COLO668 (cell line): ENCODE measurements at regions not wholly inside any gene's neighbourhood (a gene's known extent, or its start where the extent isn't known, plus 50 kb on each side); places are given as distances from the start of the nearest gene placed in this dataset.

Source experiments
- DNase-seq: peaks from one replicate; lab custom pipeline; 2025; ENCODE audit not compliant: unreplicated experiment; lab: John Stamatoyannopoulos, UW

- no peak for DNase-seq
Measured at GRCh38 chr4:124343661-124344171, 368.8 kb downstream of the ANKRD50 start.

DNA sequence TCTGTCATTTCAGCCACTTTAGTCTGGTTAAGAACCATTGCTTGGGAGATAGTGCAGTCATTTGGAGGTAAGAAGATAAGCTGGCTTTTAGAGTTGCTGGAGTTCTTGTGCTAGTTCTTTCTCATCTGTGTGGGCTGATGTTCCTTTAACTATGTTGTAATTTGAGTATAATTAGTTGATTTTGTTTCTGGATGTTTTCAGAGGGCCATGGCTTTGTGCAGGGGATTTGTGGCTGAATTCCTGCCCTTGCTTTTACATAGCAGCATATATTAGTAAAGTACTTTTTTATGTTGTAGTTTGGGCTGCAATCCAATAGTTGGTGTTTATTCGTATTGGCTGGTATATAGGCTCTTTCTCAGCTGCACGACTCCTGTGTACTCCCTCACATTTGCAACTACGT lies 339.6 kb downstream of the ANKRD50 start:
- no peak for DNase-seq

GRCh38 chr4:124386163-124386562 lies 326.4 kb downstream of the ANKRD50 start:
- no peak for DNase-seq

- DNase-seq: no peak
Measured at GRCh38 chr4:124386648-124387047, 325.9 kb downstream of the ANKRD50 start.

- no peak for DNase-seq
Measured at GRCh38 chr4:124389591-124389990, 322.9 kb downstream of the ANKRD50 start.

- DNase-seq: no peak
Measured at GRCh38 chr4:124390861-124391260, 321.7 kb downstream of the ANKRD50 start.

GRCh38 chr4:124396333-124396732 lies 316.2 kb downstream of the ANKRD50 start:
- DNase-seq: no peak

DNA sequence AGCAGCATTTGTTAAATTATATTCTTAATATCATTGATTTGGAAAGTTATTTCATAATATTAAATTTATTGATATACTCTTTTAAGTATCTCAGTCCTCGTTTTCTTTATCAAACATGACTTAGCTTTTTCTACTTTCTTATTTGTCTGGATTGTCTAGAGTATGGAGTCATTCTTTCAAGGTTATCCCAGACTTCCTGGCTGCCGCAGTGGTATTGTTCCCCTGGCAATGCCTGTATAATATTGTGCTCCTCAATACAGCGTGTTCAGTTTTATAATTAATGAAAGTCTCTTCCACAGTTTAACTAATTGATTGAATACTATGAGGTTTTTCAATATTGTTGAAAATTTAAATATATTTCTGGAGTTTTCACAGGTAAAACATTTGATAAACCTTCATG lies 310.9 kb downstream of the ANKRD50 start:
- no peak for DNase-seq

- DNase-seq: no peak
Measured at GRCh38 chr4:124409044-124409443, 303.5 kb downstream of the ANKRD50 start.

DNA sequence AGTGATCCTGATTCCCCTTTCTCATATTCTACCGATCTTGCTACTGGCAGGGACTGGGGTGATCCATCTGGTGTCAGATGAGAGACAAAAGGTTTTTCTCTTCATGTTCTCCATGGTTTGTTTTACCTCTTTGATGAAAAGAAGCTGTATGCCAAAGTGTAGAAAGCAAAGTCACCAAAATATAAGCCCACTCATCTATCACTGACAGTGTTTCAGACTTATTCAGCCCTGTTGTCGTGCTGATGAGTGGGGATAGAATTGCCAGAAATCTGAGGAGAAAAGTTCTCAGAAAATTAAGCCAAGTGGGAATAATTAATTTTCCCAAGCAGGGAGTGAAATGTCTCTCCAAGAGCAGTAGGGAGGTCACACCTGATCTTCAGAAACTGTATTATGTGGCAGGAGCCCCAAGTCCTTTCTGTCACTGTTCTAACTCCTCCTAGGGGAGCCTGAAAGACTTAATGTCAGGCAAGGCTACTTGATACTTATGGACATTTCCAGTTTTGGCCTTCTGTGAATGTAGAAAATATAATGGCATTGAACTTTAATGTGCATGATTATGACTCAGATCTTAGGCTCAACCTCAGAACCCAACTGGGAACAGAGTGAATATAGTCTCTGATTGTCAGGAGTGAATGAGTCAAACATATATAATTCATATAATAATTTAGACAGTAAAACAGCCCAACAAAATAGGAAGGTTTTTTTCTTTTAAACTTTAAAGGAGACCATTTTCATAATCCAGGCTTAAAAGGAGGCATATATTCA lies 298.1 kb downstream of the ANKRD50 start:
- DNase-seq: no peak

DNA sequence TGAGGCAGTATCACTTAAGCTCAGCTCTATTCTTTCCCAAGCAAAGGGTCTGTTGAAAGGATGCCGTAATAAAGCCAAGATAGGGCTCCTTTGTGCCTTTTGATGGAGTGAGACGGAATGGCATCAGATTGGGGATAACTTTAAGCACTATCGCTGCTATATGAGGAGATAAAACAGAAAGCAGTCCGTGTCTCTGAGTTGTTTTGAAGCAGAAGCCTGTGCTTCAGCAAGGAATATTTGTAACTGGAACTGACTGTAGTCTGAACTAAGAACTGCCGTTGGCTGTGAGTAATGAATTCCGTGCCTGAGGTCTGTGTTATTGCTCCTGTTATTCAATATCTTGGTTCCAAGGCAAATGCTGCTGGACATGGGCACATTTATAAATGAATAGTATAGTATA lies 297.4 kb downstream of the ANKRD50 start:
- no peak for DNase-seq

- no peak for DNase-seq
Measured at GRCh38 chr4:124417371-124417770, 295.2 kb downstream of the ANKRD50 start.

DNA sequence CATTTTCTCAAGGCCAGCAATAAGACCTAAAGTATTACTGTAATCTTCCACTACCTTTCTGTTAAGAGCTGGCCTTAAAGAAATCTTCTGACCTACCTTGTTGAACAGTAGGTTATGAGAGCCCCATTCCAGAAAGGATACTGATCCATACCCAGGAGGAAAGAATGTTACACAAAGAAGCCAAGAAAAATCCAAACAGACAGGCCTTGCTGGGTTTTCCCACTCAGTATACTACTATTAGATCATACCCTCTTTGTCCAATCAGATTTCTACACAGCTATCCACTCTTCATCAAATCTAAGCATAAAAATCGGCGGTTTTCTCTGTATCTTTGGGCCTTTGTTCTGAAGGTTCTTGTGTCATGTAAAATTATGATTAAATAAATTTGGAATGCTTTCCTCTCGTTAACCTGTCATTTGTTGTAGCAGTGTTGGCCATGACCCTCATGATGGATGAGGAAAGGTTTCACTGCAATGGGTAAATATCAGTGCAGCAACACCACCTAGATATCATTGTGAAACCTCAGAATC lies 292.3 kb downstream of the ANKRD50 start:
- DNase-seq: no peak

- no peak for DNase-seq
Measured at GRCh38 chr4:124423160-124423559, 289.4 kb downstream of the ANKRD50 start.

DNA sequence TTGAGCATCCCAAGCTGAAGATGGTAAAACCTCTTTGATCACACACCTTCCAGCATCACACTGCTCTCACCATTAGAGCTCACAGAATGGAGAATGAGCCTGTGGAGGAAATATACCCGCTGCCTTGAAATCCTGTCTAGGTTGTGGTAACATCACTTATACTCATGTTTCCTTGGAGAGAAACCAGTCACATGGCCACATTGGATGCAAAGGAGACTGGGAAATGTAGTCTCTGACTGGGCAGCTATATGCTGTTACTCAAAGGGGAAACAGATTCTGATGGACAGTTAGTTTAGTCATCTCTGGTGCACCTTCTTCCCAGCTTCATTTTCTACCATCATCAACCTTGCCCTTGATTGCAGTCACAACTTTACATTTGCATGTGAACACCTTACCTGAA lies 286.3 kb downstream of the ANKRD50 start:
- DNase-seq: no peak

GRCh38 chr4:124427095-124427767 lies 285.3 kb downstream of the ANKRD50 start:
- no peak for DNase-seq

- no peak for DNase-seq
Measured at GRCh38 chr4:124428648-124429047, 283.9 kb downstream of the ANKRD50 start.

- DNase-seq: no peak
Measured at GRCh38 chr4:124429746-124430250, 282.7 kb downstream of the ANKRD50 start.

- DNase-seq: no peak
Measured at GRCh38 chr4:124431653-124432192, 280.8 kb downstream of the ANKRD50 start.

DNA sequence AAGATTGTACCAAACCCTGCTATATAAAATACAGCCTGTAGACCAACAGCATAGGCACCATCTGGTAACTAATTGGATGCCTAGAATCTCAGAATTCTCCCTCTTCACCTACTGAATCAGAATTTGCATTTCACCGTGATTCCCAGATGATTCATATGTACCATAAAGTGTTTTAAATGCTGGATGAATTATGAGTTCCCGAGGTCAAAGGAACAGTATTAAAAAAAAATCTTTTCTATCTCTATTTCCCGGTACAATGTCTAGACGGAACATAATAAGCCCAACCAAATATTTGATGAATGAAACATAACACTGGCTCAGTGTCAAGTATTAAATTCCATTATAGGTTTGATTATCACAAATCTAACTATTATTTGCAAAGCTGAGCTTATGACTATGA lies 280.0 kb downstream of the ANKRD50 start:
- DNase-seq: no peak

- no peak for DNase-seq
Measured at GRCh38 chr4:124433044-124433443, 279.5 kb downstream of the ANKRD50 start.

DNA sequence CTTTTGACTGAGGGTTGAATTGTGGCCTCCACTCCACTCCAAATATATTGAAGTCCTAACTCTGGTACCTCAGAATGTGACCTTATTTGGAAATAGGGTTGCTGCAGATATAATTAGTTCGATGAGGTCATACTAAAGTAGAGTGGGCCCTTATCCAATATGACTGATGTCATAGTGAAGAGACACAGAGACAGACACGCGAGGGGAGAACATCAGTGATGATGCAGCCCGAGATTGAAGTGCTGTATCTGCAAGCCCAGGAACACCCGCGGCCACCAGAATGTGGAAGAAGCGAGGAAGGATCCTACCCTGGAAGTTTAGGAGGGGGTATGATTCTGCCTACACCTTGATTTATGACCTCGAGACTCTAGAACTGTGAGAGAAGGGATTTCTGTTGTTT lies 279.0 kb downstream of the ANKRD50 start:
- DNase-seq: no peak
